Gastrocnemius medialis (tissue), 4 donors: ENCODE measurements at regions not wholly inside any gene's neighbourhood (a gene's known extent, or its start where the extent isn't known, plus 50 kb on each side); places are given as distances from the start of the nearest gene placed in this dataset.

Experiments used
- ATAC-seq, 2 donors: fragments of 150-250 bp; one replicate each; pipeline ENCODE4 v1.9.1; 2016
- DNase-seq, 2 donors: peaks; one replicate each; pipeline ENCODE4 v3.0.0-alpha.2; 2019
- H3K27ac ChIP-seq, 4 donors: fragments of 200-600 bp; sonication (generic); 1 replicate in 1 of 4; 2 replicates in 3 of 4; pipeline ENCODE4 v1.5.1; 2016 to 2018; ENCODE audit warnings: mild to moderate bottlenecking in 2 of 4, moderate library complexity in 1 of 4
- H3K27me3 ChIP-seq, 3 donors: fragments of 200-600 bp; sonication (generic) in 2 of 3; 1 replicate in 1 of 3; 2 replicates in 2 of 3; pipeline versions ENCODE4 v1.5.1 to v1.6.0; 2016 to 2019; ENCODE audit warnings: mild to moderate bottlenecking in 1 of 3, moderate library complexity in 1 of 3
- H3K36me3 ChIP-seq, 2 donors: fragments of 200-600 bp; sonication (generic) in 1 of 2; one replicate each; pipeline ENCODE4 v1.5.1; 2017 to 2018
- H3K4me1 ChIP-seq, 2 donors: fragments of 200-600 bp; sonication (generic) in 1 of 2; one replicate each; pipeline ENCODE4 v1.5.1; 2016 to 2017; ENCODE audit warnings: mild to moderate bottlenecking in 2 of 2
- H3K4me3 ChIP-seq, 4 donors: fragments of 200-600 bp; sonication (generic) in 3 of 4; 1 replicate in 1 of 4; 2 replicates in 3 of 4; pipeline ENCODE4 v1.5.1; 2016 to 2019; ENCODE audit warnings: mild to moderate bottlenecking in 2 of 4
- H3K9me3 ChIP-seq, 3 donors: fragments of 200-600 bp; sonication (generic) in 2 of 3; 1 replicate in 1 of 3; 2 replicates in 2 of 3; pipeline ENCODE4 v1.5.1; 2016 to 2019
- POLR2A ChIP-seq, 2 donors: fragments of 450-650 bp; IDR thresholded peaks; one replicate each; pipeline ENCODE4 v1.6.1; 2017; ENCODE audit warnings: antibody characterized with exemption in 2 of 2, mild to moderate bottlenecking in 2 of 2, moderate library complexity in 2 of 2
- in situ Hi-C, 4 donors: fragments of 200-750 bp; cut with MboI; loops; one replicate each; pipeline versions ENCODE4 v1.15.0 to v1.8.0; 2017; ENCODE audit warnings: low sequenced_read_pairs in 4 of 4
- intact Hi-C: fragments of 100-400 bp; cut with DNase I; formaldehyde crosslinking; loops from one replicate; pipeline ENCODE4 v1.15.1; 2023; ENCODE audit warnings: low total_unique reads
- TF ChIP-seq, protein P1 (sequence below), 5 experiments: fragments of 450-650 bp in 3 of 5; fragments of 200-600 bp in 2 of 5; sonication (generic) in 2 of 5; IDR thresholded peaks in 4 of 5; conservative IDR thresholded peaks in 1 of 5; 1 replicate in 4 of 5; 2 replicates in 1 of 5; pipeline ENCODE4 v1.5.1; 2016 to 2019; ENCODE audit warnings: antibody characterized with exemption in 5 of 5, mild to moderate bottlenecking in 3 of 5, moderate library complexity in 3 of 5

DNA sequence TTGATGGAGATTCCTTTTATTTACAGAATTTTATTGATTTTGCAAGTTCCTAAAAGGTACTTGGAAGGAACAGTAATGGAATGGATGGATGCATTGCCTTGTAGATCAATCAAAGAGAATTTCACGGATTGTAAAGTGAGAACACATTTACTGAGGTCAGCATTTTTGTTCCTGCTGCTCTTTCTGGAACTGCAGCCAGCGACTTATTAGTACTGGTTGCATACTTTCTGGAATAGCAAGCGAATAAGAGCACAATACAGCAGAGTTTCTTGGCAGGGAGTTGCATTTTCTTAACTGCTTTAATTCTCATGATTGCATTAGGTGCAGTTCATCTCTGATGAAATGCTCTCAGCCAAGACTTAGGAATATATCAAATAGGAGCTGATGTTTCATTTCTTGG lies 106.1 kb upstream of the CHODL start:
- no peaks in the 10 kb centered on the region for H3K36me3 ChIP-seq
- in situ Hi-C loops (no loop called here), intact Hi-C loops (no loop called here)
- no peak overlapping the region for H3K4me3 ChIP-seq
- H3K4me1 ChIP-seq = no peaks in the 10 kb centered on the region
- ATAC-seq = no peak
- H3K27ac ChIP-seq = no peak overlapping the region
- no peaks in the 10 kb centered on the region for H3K9me3 ChIP-seq
- no peak for DNase-seq
- TF ChIP-seq, protein P1, sequence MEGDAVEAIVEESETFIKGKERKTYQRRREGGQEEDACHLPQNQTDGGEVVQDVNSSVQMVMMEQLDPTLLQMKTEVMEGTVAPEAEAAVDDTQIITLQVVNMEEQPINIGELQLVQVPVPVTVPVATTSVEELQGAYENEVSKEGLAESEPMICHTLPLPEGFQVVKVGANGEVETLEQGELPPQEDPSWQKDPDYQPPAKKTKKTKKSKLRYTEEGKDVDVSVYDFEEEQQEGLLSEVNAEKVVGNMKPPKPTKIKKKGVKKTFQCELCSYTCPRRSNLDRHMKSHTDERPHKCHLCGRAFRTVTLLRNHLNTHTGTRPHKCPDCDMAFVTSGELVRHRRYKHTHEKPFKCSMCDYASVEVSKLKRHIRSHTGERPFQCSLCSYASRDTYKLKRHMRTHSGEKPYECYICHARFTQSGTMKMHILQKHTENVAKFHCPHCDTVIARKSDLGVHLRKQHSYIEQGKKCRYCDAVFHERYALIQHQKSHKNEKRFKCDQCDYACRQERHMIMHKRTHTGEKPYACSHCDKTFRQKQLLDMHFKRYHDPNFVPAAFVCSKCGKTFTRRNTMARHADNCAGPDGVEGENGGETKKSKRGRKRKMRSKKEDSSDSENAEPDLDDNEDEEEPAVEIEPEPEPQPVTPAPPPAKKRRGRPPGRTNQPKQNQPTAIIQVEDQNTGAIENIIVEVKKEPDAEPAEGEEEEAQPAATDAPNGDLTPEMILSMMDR (IDR thresholded peaks at IDR 0.05 in 4 of 5, conservative IDR thresholded peaks at IDR 0.05 in 1 of 5) = no peak
- TF ChIP-seq POLR2A (IDR thresholded peaks at IDR 0.05) = no peak
- no peaks in the 10 kb centered on the region for H3K27me3 ChIP-seq

DNA sequence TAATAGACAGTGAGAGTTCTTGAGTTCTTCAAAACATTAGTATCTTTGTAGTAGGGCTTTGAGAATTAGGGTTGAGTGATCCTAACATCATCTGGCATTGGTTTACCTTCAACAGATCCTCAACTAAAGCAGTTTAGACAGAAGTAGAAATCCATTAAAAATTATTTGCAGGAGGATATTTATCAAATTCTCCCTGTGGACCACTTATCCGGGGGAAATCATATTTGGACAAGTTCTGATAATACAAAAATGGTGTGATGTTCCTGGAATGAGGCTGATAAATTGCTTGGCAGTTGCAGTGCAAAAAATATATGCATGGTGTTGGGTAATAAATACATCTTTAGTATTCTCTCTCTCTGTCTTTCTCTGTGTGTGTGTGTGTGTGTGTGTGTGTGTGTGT lies 115.1 kb upstream of the CHODL start:
- Histone ChIP-seq H3K9me3 (no peaks in the 10 kb centered on the region), H3K36me3 (no peaks in the 10 kb centered on the region), H3K27ac (no peak overlapping the region), H3K4me3 (no peak overlapping the region), H3K4me1 (no peaks in the 10 kb centered on the region), H3K27me3 (no peaks in the 10 kb centered on the region)
- TF ChIP-seq, protein P1 (IDR thresholded peaks at IDR 0.05 in 4 of 5, conservative IDR thresholded peaks at IDR 0.05 in 1 of 5) = no peak
- TF ChIP-seq POLR2A (IDR thresholded peaks at IDR 0.05) = no peak
- intact Hi-C loops (no loop called here), in situ Hi-C loops (no loop called here)
- DNase-seq = no peak
- ATAC-seq = no peak

DNA sequence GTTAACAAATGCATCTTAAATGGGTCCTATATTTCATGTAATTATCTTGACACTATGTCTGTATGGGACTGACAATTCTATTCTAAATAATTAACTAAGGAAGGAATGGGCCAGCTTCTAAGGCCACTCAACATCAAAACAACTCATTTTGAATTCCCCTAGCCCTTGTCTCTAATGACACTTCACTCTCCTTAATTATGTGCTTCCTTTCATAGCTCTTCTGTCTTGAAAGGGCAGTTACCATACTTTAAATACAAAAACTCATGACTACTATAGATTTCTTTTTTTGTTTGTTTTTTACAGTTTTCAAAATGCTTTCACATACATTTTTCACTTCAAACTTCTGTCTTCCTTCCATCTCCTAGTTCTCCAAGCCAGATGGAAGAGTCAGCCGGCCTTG lies 126.1 kb upstream of the CHODL start:
- Histone ChIP-seq H3K36me3 (no peaks in the 10 kb centered on the region), H3K4me3 (no peak overlapping the region), H3K4me1 (no peaks in the 10 kb centered on the region), H3K9me3 (no peaks in the 10 kb centered on the region), H3K27ac (no peak overlapping the region), H3K27me3 (no peaks in the 10 kb centered on the region)
- in situ Hi-C loops = no loop called here
- DNase-seq (no peak), ATAC-seq (no peak)
- intact Hi-C loops = no loop called here
- TF ChIP-seq, protein P1 (IDR thresholded peaks at IDR 0.05 in 4 of 5, conservative IDR thresholded peaks at IDR 0.05 in 1 of 5) = no peak
- no peak for TF ChIP-seq POLR2A (IDR thresholded peaks at IDR 0.05)

DNA sequence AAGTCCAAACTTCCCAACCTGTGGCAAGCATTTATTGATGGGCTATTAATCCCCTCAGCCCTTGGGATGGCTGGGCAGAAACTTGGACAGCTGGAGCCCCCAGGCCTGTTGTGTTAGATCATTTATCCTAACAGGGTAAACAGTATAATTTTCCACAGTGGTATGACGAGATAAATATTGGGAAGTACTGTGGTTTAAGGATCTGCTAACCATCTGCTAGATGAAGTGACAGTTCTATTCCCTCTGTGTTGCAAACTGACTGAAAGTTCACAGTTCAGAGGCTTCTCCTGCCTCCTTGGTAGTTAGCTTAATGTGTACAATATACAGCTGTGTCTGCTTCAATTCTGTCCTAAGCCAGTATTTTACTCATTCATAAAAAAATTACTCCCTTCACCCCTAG lies 127.5 kb upstream of the CHODL start:
- intact Hi-C loops = no loop called here
- ATAC-seq = no peak
- Histone ChIP-seq H3K9me3 (no peaks in the 10 kb centered on the region), H3K4me1 (no peaks in the 10 kb centered on the region), H3K27me3 (no peaks in the 10 kb centered on the region), H3K4me3 (no peak overlapping the region), H3K36me3 (no peaks in the 10 kb centered on the region), H3K27ac (no peak overlapping the region)
- in situ Hi-C loops = no loop called here
- TF ChIP-seq, protein P1 (IDR thresholded peaks at IDR 0.05 in 4 of 5, conservative IDR thresholded peaks at IDR 0.05 in 1 of 5) = no peak
- no peak for TF ChIP-seq POLR2A (IDR thresholded peaks at IDR 0.05)
- DNase-seq = no peak

DNA sequence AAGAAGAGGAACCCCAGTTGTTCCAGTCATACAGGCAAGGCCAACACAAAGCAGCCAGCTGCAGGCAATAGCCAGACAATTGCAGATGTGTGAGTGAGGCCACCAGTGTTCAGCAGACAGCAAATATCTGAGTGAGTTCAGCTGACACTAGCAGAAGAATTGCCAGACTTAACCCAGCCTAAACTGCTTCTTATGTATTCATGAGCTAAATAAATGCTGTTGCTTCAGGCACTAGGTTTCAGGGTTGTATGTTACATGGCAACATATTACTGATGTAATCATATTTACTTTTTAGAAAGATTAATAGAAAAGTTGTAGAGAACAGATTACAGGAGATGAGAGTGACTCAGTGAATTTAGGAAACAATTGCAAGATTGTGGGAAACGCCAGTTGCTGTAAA lies 129.8 kb upstream of the CHODL start:
- no peaks in the 10 kb centered on the region for H3K9me3 ChIP-seq
- intact Hi-C loops (no loop called here), in situ Hi-C loops (no loop called here)

More for the DNA sequence above, 129.8 kb upstream of the CHODL start:
- Histone ChIP-seq H3K4me3 (no peak overlapping the region), H3K4me1 (no peaks in the 10 kb centered on the region), H3K36me3 (no peaks in the 10 kb centered on the region), H3K27ac (no peak overlapping the region), H3K27me3 (no peaks in the 10 kb centered on the region)
- DNase-seq (no peak), ATAC-seq (no peak)
- TF ChIP-seq, protein P1 (IDR thresholded peaks at IDR 0.05 in 4 of 5, conservative IDR thresholded peaks at IDR 0.05 in 1 of 5) = no peak
- TF ChIP-seq POLR2A (IDR thresholded peaks at IDR 0.05) = no peak
